ENCODE measurements at regions not wholly inside any gene's neighbourhood (a gene's known extent, or its start where the extent isn't known, plus 50 kb on each side); places are given as distances from the start of the nearest gene placed in this dataset.

DNA sequence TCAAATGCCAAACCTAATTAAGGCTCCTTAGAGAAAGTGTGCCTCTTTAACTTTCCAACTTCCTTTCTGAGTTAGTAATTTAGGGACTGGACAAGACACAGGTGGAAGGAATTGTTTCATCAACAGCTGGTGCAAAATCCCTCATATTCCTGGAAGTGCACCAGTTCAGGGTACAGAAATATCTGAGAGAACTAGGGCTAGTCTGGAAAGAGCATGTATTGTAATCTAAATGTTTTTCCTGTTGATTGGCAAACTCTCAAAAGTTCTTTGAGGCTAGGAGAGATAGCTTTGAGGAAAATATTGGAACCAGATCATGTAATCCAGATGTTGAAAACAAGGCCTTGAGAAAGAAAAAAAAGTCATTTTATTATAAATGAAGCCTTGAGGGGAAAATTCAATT, 98.1 kb upstream of the C1GALT1C1 start:
- TF ChIP-seq, protein P1, sequence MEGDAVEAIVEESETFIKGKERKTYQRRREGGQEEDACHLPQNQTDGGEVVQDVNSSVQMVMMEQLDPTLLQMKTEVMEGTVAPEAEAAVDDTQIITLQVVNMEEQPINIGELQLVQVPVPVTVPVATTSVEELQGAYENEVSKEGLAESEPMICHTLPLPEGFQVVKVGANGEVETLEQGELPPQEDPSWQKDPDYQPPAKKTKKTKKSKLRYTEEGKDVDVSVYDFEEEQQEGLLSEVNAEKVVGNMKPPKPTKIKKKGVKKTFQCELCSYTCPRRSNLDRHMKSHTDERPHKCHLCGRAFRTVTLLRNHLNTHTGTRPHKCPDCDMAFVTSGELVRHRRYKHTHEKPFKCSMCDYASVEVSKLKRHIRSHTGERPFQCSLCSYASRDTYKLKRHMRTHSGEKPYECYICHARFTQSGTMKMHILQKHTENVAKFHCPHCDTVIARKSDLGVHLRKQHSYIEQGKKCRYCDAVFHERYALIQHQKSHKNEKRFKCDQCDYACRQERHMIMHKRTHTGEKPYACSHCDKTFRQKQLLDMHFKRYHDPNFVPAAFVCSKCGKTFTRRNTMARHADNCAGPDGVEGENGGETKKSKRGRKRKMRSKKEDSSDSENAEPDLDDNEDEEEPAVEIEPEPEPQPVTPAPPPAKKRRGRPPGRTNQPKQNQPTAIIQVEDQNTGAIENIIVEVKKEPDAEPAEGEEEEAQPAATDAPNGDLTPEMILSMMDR (conservative IDR thresholded peaks at IDR 0.05): no peak
- TF ChIP-seq ZFX (IDR thresholded peaks at IDR 0.05): no peak
